ENCODE measurements at regions not wholly inside any gene's neighbourhood (a gene's known extent, or its start where the extent isn't known, plus 50 kb on each side); places are given as distances from the start of the nearest gene placed in this dataset.
"Not testable (repeated sequence)": the region's sequence is repeated elsewhere in the genome, so short reads cannot be mapped to it uniquely, and the experiment has no call there.

DNA sequence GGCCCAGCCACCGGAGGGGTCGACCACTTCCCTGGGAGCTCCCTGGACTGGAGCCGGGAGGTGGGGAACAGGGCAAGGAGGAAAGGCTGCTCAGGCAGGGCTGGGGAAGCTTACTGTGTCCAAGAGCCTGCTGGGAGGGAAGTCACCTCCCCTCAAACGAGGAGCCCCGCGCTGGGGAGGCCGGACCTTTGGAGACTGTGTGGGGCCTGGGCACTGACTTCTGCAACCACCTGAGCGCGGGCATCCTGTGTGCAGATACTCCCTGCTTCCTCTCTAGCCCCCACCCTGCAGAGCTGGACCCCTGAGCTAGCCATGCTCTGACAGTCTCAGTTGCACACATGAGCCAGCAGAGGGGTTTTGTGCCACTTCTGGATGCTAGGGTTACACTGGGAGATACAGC, 50.5 kb upstream of the IQSEC3 start:
- TF ChIP-seq CTCF, POLR2A (IDR thresholded peaks at IDR 0.05): not testable (repeated sequence)
